Endothelial cell of umbilical vein (primary cell): ENCODE measurements at regions not wholly inside any gene's neighbourhood (a gene's known extent, or its start where the extent isn't known, plus 50 kb on each side); places are given as distances from the start of the nearest gene placed in this dataset.

Source experiments
- BruUV-seq: library from RNA; stranded (reverse); fragments of 400-500 nt; replicated peaks from 2 replicates; lab custom pipeline; 2021; lab: Mats Ljungman, UMichigan
- CTCF ChIA-PET: fragments of 300-600, 350-600 bp; sonication (Branson Sonifier 250); formaldehyde crosslinking; loops from one replicate; lab custom pipeline; 2021; ENCODE audit warnings: antibody characterized with exemption, inconsistent platforms; lab: Charles Lee
- POLR2A ChIA-PET: fragments of 300-600, 350-600 bp; sonication (Branson Sonifier 250); formaldehyde crosslinking; loops from one replicate; lab custom pipeline; 2021; ENCODE audit warnings: antibody characterized with exemption, inconsistent platforms; lab: Charles Lee
- DNase-seq: peaks from one replicate; pipeline ENCODE4 v3.0.0-alpha.2; 2011; ENCODE audit warnings: low read depth, low spot score
- FAIRE-seq: peaks from 2 replicates; lab custom pipeline; 2011; peaks lifted over from hg19 to GRCh38; lab: Jason Lieb, UNC
- H2AFZ ChIP-seq: 2 replicates; pipeline ENCODE4 v1.6.0; 2012; ENCODE audit warnings: low read depth, low read length, control low read depth, inconsistent platforms
- H3K27ac ChIP-seq: 2 replicates; pipeline ENCODE4 v1.5.1; 2011; ENCODE audit warnings: low read depth, mild to moderate bottlenecking, control low read depth, low read length, moderate library complexity; ENCODE audit not compliant: insufficient read depth
- H3K27me3 ChIP-seq, 2 experiments: 2 replicates each; pipeline versions ENCODE4 v1.6.0 to v1.6.1; 2011; ENCODE audit warnings: low read length in 2 of 2, mixed read lengths in 1 of 2; ENCODE audit not compliant: control insufficient read depth in 2 of 2, insufficient read depth in 2 of 2
- H3K36me3 ChIP-seq, 2 experiments: 2 replicates in 1 of 2; 3 replicates in 1 of 2; pipeline ENCODE4 v1.5.1; 2011; ENCODE audit warnings: low read length in 2 of 2, mild to moderate bottlenecking in 1 of 2, moderate library complexity in 1 of 2; ENCODE audit not compliant: control insufficient read depth in 2 of 2, insufficient read depth in 2 of 2; ENCODE audit errors: extremely low read depth in 1 of 2
- H3K4me1 ChIP-seq: 3 replicates; pipeline ENCODE4 v1.5.1; 2011; ENCODE audit warnings: mild to moderate bottlenecking, low read length; ENCODE audit not compliant: control insufficient read depth, insufficient read depth; ENCODE audit errors: extremely low read depth
- H3K4me2 ChIP-seq: 2 replicates; pipeline ENCODE4 v1.6.1; 2011; ENCODE audit warnings: low read length, control low read depth, mixed read lengths; ENCODE audit not compliant: insufficient read depth
- H3K4me3 ChIP-seq, 3 experiments: fragments of 200-600 bp in 1 of 3; sonication (generic), shearing (Covaris generic) in 1 of 3; replicated peaks in 1 of 3; 2 replicates each; pipeline ENCODE4 v1.5.1; 2011 to 2016; ENCODE audit warnings: control low read depth in 3 of 3, low read length in 3 of 3, mild to moderate bottlenecking in 2 of 3, inconsistent platforms in 1 of 3, low read depth in 1 of 3, moderate library complexity in 1 of 3; ENCODE audit not compliant: insufficient read depth in 1 of 3
- H3K79me2 ChIP-seq: 2 replicates; pipeline ENCODE4 v1.6.0; 2012; ENCODE audit warnings: low read length, inconsistent platforms; ENCODE audit not compliant: control insufficient read depth, insufficient read depth
- H3K9ac ChIP-seq: replicated peaks from 2 replicates; pipeline ENCODE3; 2011; ENCODE audit warnings: low read length, control low read depth; ENCODE audit not compliant: insufficient read depth; ENCODE audit errors: extremely low read depth
- H3K9me1 ChIP-seq: replicated peaks from 3 replicates; pipeline ENCODE4 v1.6.0; 2011; ENCODE audit warnings: mild to moderate bottlenecking, low read length; ENCODE audit not compliant: control insufficient read depth, insufficient read depth; ENCODE audit errors: extremely low read depth
- H3K9me3 ChIP-seq: replicated peaks from 2 replicates; pipeline ENCODE4 v1.5.1; 2012; ENCODE audit warnings: low read length, inconsistent platforms; ENCODE audit not compliant: control insufficient read depth, insufficient read depth
- H4K20me1 ChIP-seq: replicated peaks from 2 replicates; pipeline ENCODE3; 2011; ENCODE audit warnings: mild to moderate bottlenecking, low read length; ENCODE audit not compliant: control insufficient read depth, insufficient read depth; ENCODE audit errors: extremely low read depth
- EZH2 ChIP-seq: IDR thresholded peaks from 2 replicates; pipeline ENCODE4 v1.6.1; 2012; ENCODE audit warnings: borderline replicate concordance, low read depth, mild to moderate bottlenecking, moderate library complexity, low read length, inconsistent platforms; ENCODE audit not compliant: severe bottlenecking
- FOS ChIP-seq: IDR thresholded peaks from 2 replicates; pipeline ENCODE4 v1.6.1; 2011; ENCODE audit warnings: mild to moderate bottlenecking, low read length, moderate library complexity, borderline replicate concordance; ENCODE audit not compliant: insufficient read depth
- GATA2 ChIP-seq: IDR thresholded peaks from 2 replicates; pipeline ENCODE4 v1.7.0; 2011; ENCODE audit warnings: low read depth, mild to moderate bottlenecking, moderate library complexity, mixed read lengths, low read length; ENCODE audit not compliant: insufficient read length, insufficient read depth
- JUN ChIP-seq: IDR thresholded peaks from 2 replicates; pipeline ENCODE4 v1.6.1; 2011; ENCODE audit warnings: borderline replicate concordance, low read depth; ENCODE audit not compliant: insufficient read length, insufficient read depth
- MAX ChIP-seq: IDR thresholded peaks from 2 replicates; pipeline ENCODE4 v1.6.1; 2011; ENCODE audit not compliant: insufficient read depth, insufficient read length
- MYC ChIP-seq: IDR thresholded peaks from one replicate; pipeline ENCODE4 v1.6.1; 2011; ENCODE audit warnings: mild to moderate bottlenecking, low read depth, low read length
- POLR2A ChIP-seq: IDR thresholded peaks from 2 replicates; pipeline ENCODE4 v1.6.1; 2012; ENCODE audit warnings: low read depth, mild to moderate bottlenecking, control low read depth, low read length
- POLR2AphosphoS5 ChIP-seq: IDR thresholded peaks from 2 replicates; pipeline ENCODE4 v1.6.1; 2012; ENCODE audit warnings: low read depth, mild to moderate bottlenecking, control low read depth, low read length, moderate library complexity; ENCODE audit not compliant: insufficient read depth
- dilution Hi-C: fragments of 300-500 bp; cut with MboI; formaldehyde crosslinking; loops from one replicate; pipeline ENCODE4 v1.15.0; 2019; ENCODE audit warnings: low sequenced_read_pairs; ENCODE audit not compliant: extremely low pct_ligation_motif_present
- intact Hi-C: fragments of 100-400 bp; cut with micrococcal nuclease; formaldehyde crosslinking; loops from one replicate; pipeline ENCODE4 v1.10.0; 2022
- TF ChIP-seq, protein P1 (sequence below), 2 donors: IDR thresholded peaks; 1 replicate in 1 of 2; 2 replicates in 1 of 2; pipeline ENCODE4 v1.5.1; 2011; ENCODE audit warnings: low read length in 2 of 2, mild to moderate bottlenecking in 2 of 2, moderate library complexity in 2 of 2, control low read depth in 1 of 2, inconsistent platforms in 1 of 2, low read depth in 1 of 2; ENCODE audit not compliant: insufficient read depth in 1 of 2; ENCODE audit errors: extremely low read depth in 1 of 2

GRCh38 chr6:163948250-163948649, 533.7 kb downstream of the QKI start:
- DNase-seq (no peak), FAIRE-seq (no peak)
- Histone ChIP-seq H3K9me1 (no peaks in the 10 kb centered on the region), H3K4me1 (no peaks in the 10 kb centered on the region), H3K4me3 (no peak overlapping the region), H3K27ac (no peak overlapping the region), H3K9ac (no peak overlapping the region), H2AFZ (no peak overlapping the region), H3K79me2 (no peaks in the 10 kb centered on the region), H3K36me3 (no peaks in the 10 kb centered on the region), H4K20me1 (no peaks in the 10 kb centered on the region), H3K9me3 (no peaks in the 10 kb centered on the region), H3K4me2 (no peak overlapping the region), H3K27me3 (peaks cover 0 to 8% of the 10 kb centered on the region in 2 experiments)
- dilution Hi-C loops (no loop called here), intact Hi-C loops (no loop called here)
- CTCF ChIA-PET = interaction anchor here (0.7 kb wide), 1 partner anchor 10 kb away, joined by 3 read pairs; no protein-coding TSS in a partner anchor
- BruUV-seq = no TSS peak
- POLR2A ChIA-PET = no interaction called here
- no peak for TF ChIP-seq GATA2
- no peak for TF ChIP-seq FOS
- TF ChIP-seq JUN = no peak
- TF ChIP-seq, protein P1, sequence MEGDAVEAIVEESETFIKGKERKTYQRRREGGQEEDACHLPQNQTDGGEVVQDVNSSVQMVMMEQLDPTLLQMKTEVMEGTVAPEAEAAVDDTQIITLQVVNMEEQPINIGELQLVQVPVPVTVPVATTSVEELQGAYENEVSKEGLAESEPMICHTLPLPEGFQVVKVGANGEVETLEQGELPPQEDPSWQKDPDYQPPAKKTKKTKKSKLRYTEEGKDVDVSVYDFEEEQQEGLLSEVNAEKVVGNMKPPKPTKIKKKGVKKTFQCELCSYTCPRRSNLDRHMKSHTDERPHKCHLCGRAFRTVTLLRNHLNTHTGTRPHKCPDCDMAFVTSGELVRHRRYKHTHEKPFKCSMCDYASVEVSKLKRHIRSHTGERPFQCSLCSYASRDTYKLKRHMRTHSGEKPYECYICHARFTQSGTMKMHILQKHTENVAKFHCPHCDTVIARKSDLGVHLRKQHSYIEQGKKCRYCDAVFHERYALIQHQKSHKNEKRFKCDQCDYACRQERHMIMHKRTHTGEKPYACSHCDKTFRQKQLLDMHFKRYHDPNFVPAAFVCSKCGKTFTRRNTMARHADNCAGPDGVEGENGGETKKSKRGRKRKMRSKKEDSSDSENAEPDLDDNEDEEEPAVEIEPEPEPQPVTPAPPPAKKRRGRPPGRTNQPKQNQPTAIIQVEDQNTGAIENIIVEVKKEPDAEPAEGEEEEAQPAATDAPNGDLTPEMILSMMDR (IDR thresholded peaks at IDR 0.05; ENCODE audit: extremely low read depth in 1 of 2, insufficient read depth in 1 of 2, low read depth in 1 of 2, low read length in 2 of 2) = no peak
- TF ChIP-seq POLR2A = no peak
- TF ChIP-seq MYC = no peak
- TF ChIP-seq POLR2AphosphoS5 = no peak
- no peak for TF ChIP-seq EZH2
- no peak for TF ChIP-seq MAX
